Caco-2 (cell line): ENCODE measurements at regions not wholly inside any gene's neighbourhood (a gene's known extent, or its start where the extent isn't known, plus 50 kb on each side); places are given as distances from the start of the nearest gene placed in this dataset.

Source experiments
- BruUV-seq: library from RNA; stranded (reverse); fragments of 400-500 nt; replicated peaks from 2 replicates; lab custom pipeline; 2021; lab: Mats Ljungman, UMichigan
- CTCF ChIA-PET: fragments of 300-600 bp; sonication (Branson Sonifier 250); formaldehyde crosslinking; loops from one replicate; lab custom pipeline; 2022; ENCODE audit warnings: antibody characterized with exemption; lab: Charles Lee
- POLR2A ChIA-PET: fragments of 300-600 bp; sonication (Branson Sonifier 250); formaldehyde crosslinking; loops from one replicate; lab custom pipeline; 2022; ENCODE audit warnings: antibody characterized with exemption; lab: Charles Lee
- DNase-seq, 2 experiments: peaks; one replicate each; pipeline versions ENCODE4 v3.0.0 to v3.0.0-alpha.2; 2020 to 2022
- H3K27me3 ChIP-seq: replicated peaks from 2 replicates; pipeline ENCODE4 v1.6.0; 2011; ENCODE audit warnings: low read length; ENCODE audit not compliant: control insufficient read depth, insufficient read depth
- H3K36me3 ChIP-seq: 2 replicates; pipeline ENCODE4 v1.5.1; 2011; ENCODE audit warnings: low read length; ENCODE audit not compliant: control insufficient read depth, insufficient read depth
- H3K4me1 ChIP-seq: fragments of 250-450 bp; sonication (Bioruptor Pico); 2 replicates; pipeline ENCODE4 v1.5.1; 2020; ENCODE audit warnings: mild to moderate bottlenecking
- H3K4me3 ChIP-seq: 2 replicates; pipeline ENCODE4 v1.5.1; 2011; ENCODE audit warnings: low read depth, mild to moderate bottlenecking, control low read depth, low read length
- H3K9me3 ChIP-seq: fragments of 250-450 bp; sonication (Bioruptor Pico); 2 replicates; pipeline ENCODE4 v1.5.1; 2020; ENCODE audit warnings: mild to moderate bottlenecking, moderate library complexity
- H3K27ac Mint-ChIP-seq: one replicate; pipeline ENCODE4 v1.8.0; 2022; ENCODE audit warnings: mixed read lengths; ENCODE audit not compliant: unreplicated experiment
- H3K27me3 Mint-ChIP-seq: one replicate; pipeline ENCODE4 v1.8.0; 2022; ENCODE audit warnings: mixed read lengths; ENCODE audit not compliant: insufficient read depth, unreplicated experiment
- H3K36me3 Mint-ChIP-seq: one replicate; pipeline ENCODE4 v1.8.0; 2022; ENCODE audit warnings: mild to moderate bottlenecking, mixed read lengths; ENCODE audit not compliant: insufficient read depth, unreplicated experiment
- H3K4me1 Mint-ChIP-seq: one replicate; pipeline ENCODE4 v1.8.0; 2022; ENCODE audit warnings: low read depth, mixed read lengths; ENCODE audit not compliant: unreplicated experiment
- H3K4me3 Mint-ChIP-seq: one replicate; pipeline ENCODE4 v1.8.0; 2022; ENCODE audit warnings: mild to moderate bottlenecking, moderate library complexity, mixed read lengths; ENCODE audit not compliant: unreplicated experiment
- H3K9me3 Mint-ChIP-seq: one replicate; pipeline ENCODE4 v1.8.0; 2022; ENCODE audit warnings: mixed read lengths; ENCODE audit not compliant: unreplicated experiment
- intact Hi-C: fragments of 100-400 bp; cut with micrococcal nuclease; formaldehyde crosslinking; loops from one replicate; pipeline ENCODE4 v1.10.0; 2022; ENCODE audit not compliant: unreplicated experiment
- TF ChIP-seq, protein P1 (sequence below), 2 experiments: fragments of 200-600 bp in 1 of 2; IDR thresholded peaks; 1 replicate in 1 of 2; 2 replicates in 1 of 2; pipeline versions ENCODE4 v1.5.1 to v1.8.0; 2011 to 2022; ENCODE audit warnings: antibody characterized with exemption in 1 of 2, control low read depth in 1 of 2, inconsistent platforms in 1 of 2, low read depth in 1 of 2, low read length in 1 of 2, mild to moderate bottlenecking in 1 of 2, moderate library complexity in 1 of 2; ENCODE audit not compliant: insufficient read depth in 1 of 2, severe bottlenecking in 1 of 2, unreplicated experiment in 1 of 2

DNA sequence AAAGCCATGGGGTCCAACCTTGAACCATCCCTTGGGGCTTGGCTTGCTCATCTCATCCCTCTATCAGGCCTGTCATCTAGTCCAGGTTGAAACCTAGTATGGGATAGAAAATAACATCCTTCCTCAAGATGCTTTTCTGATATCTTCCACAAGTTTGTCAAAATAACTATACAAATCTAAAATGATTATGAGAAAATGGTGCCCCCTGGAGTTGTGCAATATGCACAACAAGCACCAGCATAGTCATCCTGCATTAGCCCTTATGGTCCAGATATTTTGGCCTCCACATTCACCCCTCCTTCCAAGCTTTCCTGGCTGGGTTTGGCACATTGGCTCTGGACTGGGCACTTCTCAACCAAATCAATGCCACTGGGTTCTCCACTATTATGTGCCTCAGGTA is 101.2 kb downstream of the TBX19 start:
- no peaks in the 10 kb centered on the region for H3K27me3 Mint-ChIP-seq
- no peak overlapping the region for H3K4me3 Mint-ChIP-seq
- POLR2A ChIA-PET: no interaction called here

DNA sequence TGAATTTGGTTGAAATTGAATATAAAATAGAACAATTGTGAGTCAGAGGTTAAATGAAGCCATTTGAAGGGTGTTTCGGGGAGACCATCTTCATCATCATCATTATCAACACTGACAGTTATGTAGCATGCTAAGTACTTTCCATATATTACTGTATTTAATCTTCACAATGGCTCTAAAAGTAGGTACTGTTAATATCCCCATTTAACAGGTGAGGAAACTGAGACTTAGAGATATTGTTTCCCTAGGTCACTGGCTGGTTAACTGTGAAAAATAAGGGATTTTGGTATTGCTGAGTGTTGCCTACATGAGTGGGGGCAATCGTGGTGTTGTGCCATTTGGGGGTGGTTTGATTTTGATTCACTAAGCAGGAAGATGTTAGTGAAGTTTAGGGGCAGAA is 100.3 kb downstream of the TBX19 start:
- ChIA-PET POLR2A (no interaction called here), CTCF (no interaction called here)
- TF ChIP-seq, protein P1, sequence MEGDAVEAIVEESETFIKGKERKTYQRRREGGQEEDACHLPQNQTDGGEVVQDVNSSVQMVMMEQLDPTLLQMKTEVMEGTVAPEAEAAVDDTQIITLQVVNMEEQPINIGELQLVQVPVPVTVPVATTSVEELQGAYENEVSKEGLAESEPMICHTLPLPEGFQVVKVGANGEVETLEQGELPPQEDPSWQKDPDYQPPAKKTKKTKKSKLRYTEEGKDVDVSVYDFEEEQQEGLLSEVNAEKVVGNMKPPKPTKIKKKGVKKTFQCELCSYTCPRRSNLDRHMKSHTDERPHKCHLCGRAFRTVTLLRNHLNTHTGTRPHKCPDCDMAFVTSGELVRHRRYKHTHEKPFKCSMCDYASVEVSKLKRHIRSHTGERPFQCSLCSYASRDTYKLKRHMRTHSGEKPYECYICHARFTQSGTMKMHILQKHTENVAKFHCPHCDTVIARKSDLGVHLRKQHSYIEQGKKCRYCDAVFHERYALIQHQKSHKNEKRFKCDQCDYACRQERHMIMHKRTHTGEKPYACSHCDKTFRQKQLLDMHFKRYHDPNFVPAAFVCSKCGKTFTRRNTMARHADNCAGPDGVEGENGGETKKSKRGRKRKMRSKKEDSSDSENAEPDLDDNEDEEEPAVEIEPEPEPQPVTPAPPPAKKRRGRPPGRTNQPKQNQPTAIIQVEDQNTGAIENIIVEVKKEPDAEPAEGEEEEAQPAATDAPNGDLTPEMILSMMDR (IDR thresholded peaks at IDR 0.05; ENCODE audit: insufficient read depth in 1 of 2, low read depth in 1 of 2, low read length in 1 of 2, severe bottlenecking in 1 of 2, unreplicated experiment in 1 of 2): no peak

More for the DNA sequence above, 101.2 kb downstream of the TBX19 start:
- BruUV-seq: no TSS peak
- Histone ChIP-seq H3K9me3 (no peaks in the 10 kb centered on the region), H3K4me3 (no peak overlapping the region), H3K27me3 (no peaks in the 10 kb centered on the region; the same call in 1 of the 2 replicates), H3K36me3 (peaks cover 3% of the 10 kb centered on the region; the same call in 1 of the 2 replicates), H3K4me1 (peaks cover 7% of the 10 kb centered on the region)
- CTCF ChIA-PET: no interaction called here
- Mint-ChIP-seq H3K4me1 (peaks cover 7% of the 10 kb centered on the region), H3K36me3 (peaks cover 29% of the 10 kb centered on the region), H3K9me3 (no peaks in the 10 kb centered on the region), H3K27ac (no peak overlapping the region)
- intact Hi-C loops: no loop called here
- no peak for DNase-seq
- TF ChIP-seq, protein P1 (IDR thresholded peaks at IDR 0.05; ENCODE audit: insufficient read depth in 1 of 2, low read depth in 1 of 2, low read length in 1 of 2, severe bottlenecking in 1 of 2, unreplicated experiment in 1 of 2): no peak

DNA sequence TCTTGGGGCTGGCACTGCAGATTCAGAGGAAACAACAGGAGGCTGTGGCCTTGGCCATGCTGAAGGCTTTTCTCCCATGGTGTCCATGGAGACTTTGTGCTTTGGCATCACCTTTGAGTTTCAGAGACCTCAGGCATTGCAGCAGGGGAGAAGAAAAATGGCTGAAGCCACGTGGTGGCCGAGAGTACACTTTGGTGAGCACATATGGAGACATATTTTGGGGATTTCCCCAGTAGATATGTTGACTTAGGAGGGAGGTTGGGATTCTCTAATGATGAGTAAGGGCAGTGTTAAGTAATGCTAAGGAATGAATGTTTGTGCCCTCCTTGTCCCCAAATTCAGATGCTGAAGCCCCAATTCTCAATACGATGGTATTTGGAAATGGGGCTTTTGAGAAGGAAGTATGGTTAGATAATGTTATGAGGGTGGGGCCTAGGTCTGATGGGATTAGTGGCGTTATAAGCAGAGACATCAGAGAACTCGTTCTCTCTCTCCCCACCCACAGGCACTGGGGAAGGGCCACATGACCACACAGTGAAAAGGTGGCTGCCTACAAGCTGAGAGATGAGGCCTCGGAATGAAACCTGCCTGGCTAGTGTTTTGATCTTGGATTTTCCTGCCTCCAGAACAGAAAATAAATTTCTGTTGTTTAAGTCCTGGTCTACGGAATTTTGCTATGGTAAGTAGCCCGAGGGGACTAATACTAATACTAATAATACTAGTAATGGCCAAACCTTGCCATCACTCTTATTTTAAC is 98.6 kb downstream of the TBX19 start:
- TF ChIP-seq, protein P1 (IDR thresholded peaks at IDR 0.05; ENCODE audit: insufficient read depth in 1 of 2, low read depth in 1 of 2, low read length in 1 of 2, severe bottlenecking in 1 of 2, unreplicated experiment in 1 of 2): no peak
- Histone ChIP-seq H3K4me3 (no peak overlapping the region), H3K4me1 (peaks cover 7% of the 10 kb centered on the region), H3K27me3 (no peaks in the 10 kb centered on the region; the same call in 1 of the 2 replicates), H3K36me3 (no peaks in the 10 kb centered on the region; the same call in 1 of the 2 replicates), H3K9me3 (no peaks in the 10 kb centered on the region)
- intact Hi-C loops: no loop called here
- H3K36me3 Mint-ChIP-seq: peaks cover 20% of the 10 kb centered on the region
- no peaks in the 10 kb centered on the region for H3K9me3 Mint-ChIP-seq
- peaks cover 7% of the 10 kb centered on the region for H3K4me1 Mint-ChIP-seq
- peak overlapping the region; percentile 6 for H3K4me3 Mint-ChIP-seq
- DNase-seq: no peak
- peak overlapping the region; percentile 8 for H3K27ac Mint-ChIP-seq
- BruUV-seq: no TSS peak
- CTCF ChIA-PET: no interaction called here
- no peaks in the 10 kb centered on the region for H3K27me3 Mint-ChIP-seq
- POLR2A ChIA-PET: no interaction called here

More for the DNA sequence above, 100.3 kb downstream of the TBX19 start:
- intact Hi-C loops: no loop called here
- DNase-seq: no peak
- no TSS peak for BruUV-seq
- H3K27me3 Mint-ChIP-seq: no peaks in the 10 kb centered on the region
- H3K9me3 ChIP-seq: no peaks in the 10 kb centered on the region
- no peaks in the 10 kb centered on the region; the same call in 1 of the 2 replicates for H3K36me3 ChIP-seq
- H3K27me3 ChIP-seq: no peaks in the 10 kb centered on the region; the same call in 1 of the 2 replicates
- H3K36me3 Mint-ChIP-seq: peaks cover 29% of the 10 kb centered on the region
- no peak overlapping the region for H3K4me3 ChIP-seq
- no peak overlapping the region for H3K27ac Mint-ChIP-seq
- peaks cover 7% of the 10 kb centered on the region for H3K4me1 Mint-ChIP-seq
- no peak overlapping the region for H3K4me3 Mint-ChIP-seq
- no peaks in the 10 kb centered on the region for H3K9me3 Mint-ChIP-seq
- peaks cover 7% of the 10 kb centered on the region for H3K4me1 ChIP-seq
